ENCODE measurements at regions not wholly inside any gene's neighbourhood (a gene's known extent, or its start where the extent isn't known, plus 50 kb on each side); places are given as distances from the start of the nearest gene placed in this dataset.

DNA sequence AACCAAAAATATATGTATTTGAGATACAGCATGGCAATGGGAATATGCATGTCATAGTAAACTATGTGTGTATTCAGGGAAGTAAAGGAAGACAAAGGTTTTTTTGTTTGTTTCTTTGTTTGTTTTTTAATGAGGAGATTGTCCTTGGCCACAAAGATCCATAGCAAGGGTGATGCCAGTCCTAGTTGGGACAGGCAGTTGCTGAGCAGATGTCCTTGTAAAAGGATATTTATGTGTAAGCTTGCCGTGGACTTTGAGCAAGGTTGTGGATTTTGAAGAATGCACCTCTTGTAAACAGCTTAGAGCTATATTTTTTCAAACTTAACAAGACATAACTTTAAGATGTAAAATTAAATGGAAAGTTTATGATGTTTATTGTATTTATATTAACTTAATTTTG is 69.9 kb upstream of the GABRE start:
- no peak overlapping the region for H3K56ac ChIP-seq (replicated peaks; ENCODE audit: insufficient read length, low read depth, low read length)
- no peak overlapping the region for H2BK5ac ChIP-seq (ENCODE audit: low read depth, low read length)
- no peaks in the 10 kb centered on the region for H3K9me3 ChIP-seq (ENCODE audit: insufficient read depth in 2 of 2, low read depth in 1 of 2, low read length in 1 of 2)
- no peak overlapping the region for H2AFZ ChIP-seq (ENCODE audit: low read length)
- FAIRE-seq (no peak), DNase-seq (ENCODE audit: low read depth in 1 of 2, low spot score in 2 of 2) (no peak)
- H3K23me2 ChIP-seq (ENCODE audit: low read depth, low read length): no peaks in the 10 kb centered on the region
- no peak overlapping the region for H3K23ac ChIP-seq (ENCODE audit: insufficient read length)
- no peak overlapping the region for H3K14ac ChIP-seq (ENCODE audit: insufficient read length)
- H3K4me1 ChIP-seq (replicated peaks in 1 of 4; ENCODE audit: control insufficient read depth in 3 of 4, insufficient read depth in 4 of 4, low read length in 3 of 4): no peaks in the 10 kb centered on the region
- no peak overlapping the region for H3K9ac ChIP-seq (replicated peaks in 1 of 4; ENCODE audit: extremely low read depth in 1 of 4, low read depth in 3 of 4, low read length in 3 of 4)
- H3K79me2 ChIP-seq (ENCODE audit: control insufficient read depth in 1 of 2, insufficient read depth in 2 of 2, low read length in 2 of 2): no peaks in the 10 kb centered on the region
- no peak overlapping the region for H2BK15ac ChIP-seq (ENCODE audit: low read length)
- no peaks in the 10 kb centered on the region for H3K36me3 ChIP-seq (ENCODE audit: control insufficient read depth in 2 of 4, insufficient read depth in 4 of 4, low read length in 3 of 4)
- no peaks in the 10 kb centered on the region for H3K79me1 ChIP-seq (ENCODE audit: low read depth, low read length)
- H2AK5ac ChIP-seq (ENCODE audit: low read depth, low read length): no peak overlapping the region
- CTCF ChIA-PET (ENCODE audit: partially characterized antibody): interaction anchor here (0.6 kb wide), 1 partner anchor 294 kb away, joined by 6 read pairs; no protein-coding TSS in a partner anchor
- H3K4ac ChIP-seq (replicated peaks; ENCODE audit: insufficient read length, low read depth, low read length): no peak overlapping the region
- no peak overlapping the region for H2BK12ac ChIP-seq (ENCODE audit: low read depth, low read length)
- no peak overlapping the region for H3K4me3 ChIP-seq (ENCODE audit: extremely low read depth in 1 of 4, insufficient read depth in 2 of 4, low read depth in 3 of 4, low read length in 4 of 4)
- no peaks in the 10 kb centered on the region for H3K27me3 ChIP-seq (replicated peaks in 1 of 4; ENCODE audit: control insufficient read depth in 3 of 4, extremely low read depth in 1 of 4, insufficient read depth in 3 of 4, low read length in 3 of 4)
- H4K8ac ChIP-seq (ENCODE audit: extremely low read depth, insufficient read depth, low read length): no peak overlapping the region
- no peak overlapping the region for H3K18ac ChIP-seq (ENCODE audit: extremely low read depth, low read length)
- no peak overlapping the region for H3K4me2 ChIP-seq (ENCODE audit: insufficient read depth in 1 of 2, low read depth in 2 of 2, low read length in 2 of 2)
- H4K91ac ChIP-seq (replicated peaks; ENCODE audit: insufficient read length, low read length): no peak overlapping the region
- H4K20me1 ChIP-seq (replicated peaks in 1 of 2; ENCODE audit: control insufficient read depth in 1 of 2, insufficient read depth in 2 of 2, low read length in 2 of 2): no peaks in the 10 kb centered on the region
- no peak for TF ChIP-seq FOSL1 (IDR thresholded peaks at IDR 0.05; ENCODE audit: insufficient read depth, low read depth, low read length)
- TF ChIP-seq KDM4A (IDR thresholded peaks at IDR 0.05; ENCODE audit: low read depth, low read length, severe bottlenecking): no peak
- no peak for TF ChIP-seq BCL11A (IDR thresholded peaks at IDR 0.05; ENCODE audit: low read depth in 2 of 2, low read length in 2 of 2)
- no peak for TF ChIP-seq POU5F1 (IDR thresholded peaks at IDR 0.05; ENCODE audit: low read depth, low read length)
- no peak for TF ChIP-seq ASH2L (IDR thresholded peaks at IDR 0.05; ENCODE audit: low read length)
- TF ChIP-seq CBX5 (IDR thresholded peaks at IDR 0.05; ENCODE audit: low read depth, low read length): no peak
- TF ChIP-seq RFX5 (IDR thresholded peaks at IDR 0.05; ENCODE audit: borderline replicate concordance, low read depth, low read length): no peak
- no peak for TF ChIP-seq POLR2A (IDR thresholded peaks at IDR 0.05; ENCODE audit: control extremely low read depth in 1 of 2, low read depth in 2 of 2, low read length in 2 of 2)
- TF ChIP-seq TBP (IDR thresholded peaks at IDR 0.05; ENCODE audit: low read depth, low read length): no peak
- no peak for TF ChIP-seq ATF3 (IDR thresholded peaks at IDR 0.05; ENCODE audit: insufficient read depth, low read depth, low read length)
- TF ChIP-seq GABPA (IDR thresholded peaks at IDR 0.05; ENCODE audit: borderline replicate concordance, insufficient read depth, low read length): no peak
- no peak for TF ChIP-seq NRF1 (IDR thresholded peaks at IDR 0.05; ENCODE audit: low read depth, low read length)
- no peak for TF ChIP-seq CEBPB (IDR thresholded peaks at IDR 0.05; ENCODE audit: low read depth, low read length)
- TF ChIP-seq JUN (IDR thresholded peaks at IDR 0.05; ENCODE audit: low read depth, low read length): no peak
- H2BK120ac ChIP-seq (replicated peaks; ENCODE audit: low read depth, low read length): no peak overlapping the region
- WGBS, 2 experiments (ENCODE audit: extremely low coverage in 1 of 2, insufficient coverage in 1 of 2, insufficient read length in 1 of 2, insufficient replicate concordance in 2 of 2, low coverage in 1 of 2, low lambda C conversion rate in 2 of 2, missing lambda C conversion rate in 1 of 2): 90% methylated on average over 1 of the region's 1 CpG; no CpG with 5 or more reads in 1 of the 2 experiments
- H4K5ac ChIP-seq (ENCODE audit: insufficient read length, low read depth, low read length): no peak overlapping the region
- POLR2A ChIA-PET (ENCODE audit: partially characterized antibody): no interaction called here
- H3K27ac ChIP-seq (ENCODE audit: low read depth, low read length): no peak overlapping the region
- H2BK20ac ChIP-seq (ENCODE audit: low read length): no peak overlapping the region
